ENCODE measurements at regions not wholly inside any gene's neighbourhood (a gene's known extent, or its start where the extent isn't known, plus 50 kb on each side); places are given as distances from the start of the nearest gene placed in this dataset.

- no peak overlapping the region for H3K27ac ChIP-seq (ENCODE audit: low read depth, low read length)
- peaks cover 0 to 14% of the 10 kb centered on the region in 2 experiments; a peak in 2 of 4 replicates for H3K4me1 ChIP-seq (ENCODE audit: control insufficient read depth in 1 of 2, insufficient read depth in 2 of 2, low read length in 2 of 2)
- no TSS peak for BruUV-seq (replicated peaks)
- no peaks in the 10 kb centered on the region for H4K20me1 ChIP-seq (ENCODE audit: insufficient read depth)
- intact Hi-C loops (cut with micrococcal nuclease), result no loop called here
- H3K79me2 ChIP-seq (ENCODE audit: insufficient read depth, low read length), result no peaks in the 10 kb centered on the region
- H3K4me3 ChIP-seq (replicated peaks in 1 of 2; ENCODE audit: low read depth in 1 of 2, low read length in 2 of 2), result no peak overlapping the region
- TF ChIP-seq CBX3 (IDR thresholded peaks at IDR 0.05; ENCODE audit: low read depth) (no peak), REST (IDR thresholded peaks at IDR 0.05; ENCODE audit: low read depth) (no peak), POLR2AphosphoS5 (IDR thresholded peaks at IDR 0.05; ENCODE audit: low read depth, low read length) (no peak), YY1 (IDR thresholded peaks at IDR 0.05; ENCODE audit: extremely low read depth, insufficient replicate concordance, low read depth, low read length) (no peak), MAX (IDR thresholded peaks at IDR 0.05) (no peak), CEBPB (IDR thresholded peaks at IDR 0.05; ENCODE audit: low read depth) (no peak), POLR2A (IDR thresholded peaks at IDR 0.05; ENCODE audit: borderline replicate concordance, extremely low read depth, insufficient read depth, insufficient read length) (no peak), ZBTB33 (IDR thresholded peaks at IDR 0.05; ENCODE audit: extremely low read depth, insufficient replicate concordance, low read length) (no peak)
- ChIA-PET POLR2A (no interaction called here), RAD21 (ENCODE audit: low non-redundant PET in 1 of 2, low total read pairs in 2 of 2, uncharacterized antibody in 2 of 2, unreplicated experiment in 2 of 2) (no interaction called here), CTCF (no interaction called here)
- no peaks in the 10 kb centered on the region for H3K36me3 ChIP-seq (ENCODE audit: control insufficient read depth in 1 of 2, insufficient read depth in 2 of 2, low read length in 2 of 2)
- no peak overlapping the region for H3K4me2 ChIP-seq (ENCODE audit: low read length)
- no peak for DNase-seq (ENCODE audit: low read depth, low spot score)
- H3K9me3 ChIP-seq (ENCODE audit: control insufficient read depth in 1 of 2, insufficient read depth in 1 of 2, low read depth in 1 of 2, low read length in 2 of 2), result no peaks in the 10 kb centered on the region
- no peak overlapping the region for H2AFZ ChIP-seq (ENCODE audit: low read depth, low read length, poor library complexity, severe bottlenecking)
- H3K9me2 ChIP-seq (ENCODE audit: insufficient read depth), result no peaks in the 10 kb centered on the region
- no peaks in the 10 kb centered on the region for H3K27me3 ChIP-seq (ENCODE audit: insufficient read depth, low read length)
- no peak overlapping the region for H3K9ac ChIP-seq (ENCODE audit: low read length)
- ATAC-seq, result no peak
These were observed 86.1 kb upstream of the LOC128125822 start for GRCh38 chr6:63486196-63486595.
